ENCODE measurements at regions not wholly inside any gene's neighbourhood (a gene's known extent, or its start where the extent isn't known, plus 50 kb on each side); places are given as distances from the start of the nearest gene placed in this dataset.

DNA sequence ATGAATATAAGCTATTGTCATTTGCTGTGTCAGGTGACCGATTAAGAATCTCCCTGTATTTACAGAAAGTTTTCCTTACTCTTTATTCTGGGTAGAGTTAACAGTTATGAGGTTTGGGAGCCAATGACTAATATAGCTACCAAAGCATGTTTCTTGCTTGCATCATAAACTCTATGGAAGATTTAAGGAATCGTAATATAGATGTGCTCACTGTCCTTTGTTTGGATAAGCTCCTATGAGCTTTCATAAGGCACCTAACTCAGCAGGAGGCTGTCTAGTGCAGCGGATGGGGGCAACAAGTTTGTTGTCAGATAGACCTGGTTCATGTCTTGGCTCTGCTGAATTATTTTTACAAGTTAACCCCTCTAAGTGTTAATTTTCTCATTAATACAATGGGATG lies 75.0 kb upstream of the PAQR3 start (continued):
- TF ChIP-seq CBX8 (IDR thresholded peaks at IDR 0.05), result no peak
- no peak for TF ChIP-seq MAFK (IDR thresholded peaks at IDR 0.05; ENCODE audit: partially characterized antibody)

DNA sequence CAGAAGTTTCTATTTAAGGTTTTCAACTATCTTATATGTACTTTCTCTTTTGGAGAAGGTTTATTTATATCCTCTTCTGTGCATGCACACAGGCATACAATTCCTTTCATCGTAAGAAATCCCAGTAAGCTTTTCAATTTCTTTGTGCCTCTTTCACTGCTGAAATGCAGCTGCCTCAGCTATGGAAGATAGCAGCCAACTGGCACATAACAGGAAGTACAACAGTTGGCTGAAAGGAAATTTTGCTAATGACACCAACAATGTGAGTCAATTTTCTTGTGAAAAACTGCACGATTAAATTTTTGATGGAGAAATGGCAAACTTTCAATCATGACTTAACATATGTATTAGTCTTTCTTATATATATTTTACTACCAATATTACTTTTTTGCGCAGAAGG lies 74.5 kb upstream of the PAQR3 start:
- no peak for FAIRE-seq
- POLR2A ChIA-PET, result no interaction called here
- CTCF ChIA-PET, result no interaction called here
- H3K4me2 ChIP-seq, result no peak overlapping the region
- no peak overlapping the region for H3K27ac ChIP-seq
- TF ChIP-seq, protein P1, sequence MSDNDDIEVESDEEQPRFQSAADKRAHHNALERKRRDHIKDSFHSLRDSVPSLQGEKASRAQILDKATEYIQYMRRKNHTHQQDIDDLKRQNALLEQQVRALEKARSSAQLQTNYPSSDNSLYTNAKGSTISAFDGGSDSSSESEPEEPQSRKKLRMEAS (IDR thresholded peaks at IDR 0.05), result no peak
- TF ChIP-seq CEBPB (IDR thresholded peaks at IDR 0.05), result no peak
- no peak for TF ChIP-seq TFCP2L1 (CRISPR knock-in tag; IDR thresholded peaks at IDR 0.05)
- TF ChIP-seq POLR2AphosphoS2 (conservative IDR thresholded peaks at IDR 0.05; ENCODE audit: low read length), result no peak
- TF ChIP-seq RCOR1 (IDR thresholded peaks at IDR 0.05; ENCODE audit: low read depth, low read length), result no peak
- WGBS (ENCODE audit: missing lambda C conversion rate), result 35% methylated on average over 3 of the region's 3 CpGs
- H3K4me1 ChIP-seq, result no peaks in the 10 kb centered on the region
- no peaks in the 10 kb centered on the region for H3K9me3 ChIP-seq
- DNase-seq (ENCODE audit: low read depth in 1 of 2, low spot score in 1 of 2), result no peak
- ATAC-seq, result no peak
- no peak overlapping the region for H3K4me3 ChIP-seq

DNA sequence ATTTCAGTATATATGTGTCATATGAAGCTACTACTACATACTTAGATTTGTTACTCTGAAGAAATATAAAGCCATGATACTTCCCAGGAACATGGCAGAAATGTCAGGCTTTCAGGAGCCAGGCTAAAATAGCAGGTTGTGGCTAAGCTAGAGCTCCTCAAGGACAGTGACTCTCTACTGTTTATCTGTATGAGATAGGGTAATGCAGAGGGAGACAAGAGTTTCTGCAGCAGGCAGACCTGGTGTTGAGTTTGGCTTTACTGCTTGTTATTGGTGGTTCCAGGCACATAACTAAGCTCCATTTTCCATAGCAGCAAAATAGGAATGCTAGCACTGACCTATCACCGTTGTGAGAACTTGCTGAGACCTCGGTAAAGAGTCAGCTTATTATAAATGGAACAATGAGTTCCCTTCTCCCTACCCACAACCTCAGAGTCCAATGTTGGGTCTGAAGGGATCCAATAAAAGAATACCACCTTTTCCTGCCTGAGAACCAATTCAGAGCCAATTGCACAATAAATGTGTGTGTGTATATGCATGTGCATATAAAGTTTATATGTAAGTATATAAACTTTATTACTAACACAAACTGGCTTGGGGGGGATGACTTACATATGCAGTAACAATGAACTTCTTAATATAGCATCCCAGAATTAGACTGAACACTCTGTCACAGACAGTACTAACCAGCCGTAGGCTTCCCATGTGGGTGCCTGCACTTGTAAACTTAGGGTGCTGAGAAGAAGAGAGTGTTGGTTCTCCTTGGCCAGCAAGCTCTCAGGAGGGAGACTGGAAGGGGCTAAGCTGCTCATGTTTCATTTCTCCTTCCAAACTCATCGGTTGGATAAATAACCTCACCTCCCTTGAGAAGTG lies 51.9 kb upstream of the PAQR3 start:
- CTCF ChIA-PET, result interaction anchor here (1.1 kb wide), 1 partner anchor 38 kb away, joined by 3 read pairs; no protein-coding TSS in a partner anchor
- POLR2A ChIA-PET, result no interaction called here
- H3K27ac ChIP-seq, result no peak overlapping the region
- H3K9me3 ChIP-seq, result no peaks in the 10 kb centered on the region
- H3K4me2 ChIP-seq, result no peak overlapping the region
- WGBS (ENCODE audit: missing lambda C conversion rate), result 9% methylated on average over 4 of the region's 4 CpGs
- ATAC-seq (no peak), DNase-seq (ENCODE audit: low read depth in 1 of 2, low spot score in 1 of 2) (no peak), FAIRE-seq (no peak)
- no peak for TF ChIP-seq HDAC2 (IDR thresholded peaks at IDR 0.05)
- TF ChIP-seq RARB (CRISPR knock-in tag; IDR thresholded peaks at IDR 0.05), result no peak
- TF ChIP-seq, protein P2, sequence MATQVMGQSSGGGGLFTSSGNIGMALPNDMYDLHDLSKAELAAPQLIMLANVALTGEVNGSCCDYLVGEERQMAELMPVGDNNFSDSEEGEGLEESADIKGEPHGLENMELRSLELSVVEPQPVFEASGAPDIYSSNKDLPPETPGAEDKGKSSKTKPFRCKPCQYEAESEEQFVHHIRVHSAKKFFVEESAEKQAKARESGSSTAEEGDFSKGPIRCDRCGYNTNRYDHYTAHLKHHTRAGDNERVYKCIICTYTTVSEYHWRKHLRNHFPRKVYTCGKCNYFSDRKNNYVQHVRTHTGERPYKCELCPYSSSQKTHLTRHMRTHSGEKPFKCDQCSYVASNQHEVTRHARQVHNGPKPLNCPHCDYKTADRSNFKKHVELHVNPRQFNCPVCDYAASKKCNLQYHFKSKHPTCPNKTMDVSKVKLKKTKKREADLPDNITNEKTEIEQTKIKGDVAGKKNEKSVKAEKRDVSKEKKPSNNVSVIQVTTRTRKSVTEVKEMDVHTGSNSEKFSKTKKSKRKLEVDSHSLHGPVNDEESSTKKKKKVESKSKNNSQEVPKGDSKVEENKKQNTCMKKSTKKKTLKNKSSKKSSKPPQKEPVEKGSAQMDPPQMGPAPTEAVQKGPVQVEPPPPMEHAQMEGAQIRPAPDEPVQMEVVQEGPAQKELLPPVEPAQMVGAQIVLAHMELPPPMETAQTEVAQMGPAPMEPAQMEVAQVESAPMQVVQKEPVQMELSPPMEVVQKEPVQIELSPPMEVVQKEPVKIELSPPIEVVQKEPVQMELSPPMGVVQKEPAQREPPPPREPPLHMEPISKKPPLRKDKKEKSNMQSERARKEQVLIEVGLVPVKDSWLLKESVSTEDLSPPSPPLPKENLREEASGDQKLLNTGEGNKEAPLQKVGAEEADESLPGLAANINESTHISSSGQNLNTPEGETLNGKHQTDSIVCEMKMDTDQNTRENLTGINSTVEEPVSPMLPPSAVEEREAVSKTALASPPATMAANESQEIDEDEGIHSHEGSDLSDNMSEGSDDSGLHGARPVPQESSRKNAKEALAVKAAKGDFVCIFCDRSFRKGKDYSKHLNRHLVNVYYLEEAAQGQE (IDR thresholded peaks at IDR 0.05), result no peak
- TF ChIP-seq JUN (IDR thresholded peaks at IDR 0.05), result no peak
- TF ChIP-seq ESRRA (IDR thresholded peaks at IDR 0.05; ENCODE audit: borderline replicate concordance, low read length), result no peak
- TF ChIP-seq KDM1A (IDR thresholded peaks at IDR 0.05; ENCODE audit: low read depth), result no peak
- H3K4me1 ChIP-seq, result no peaks in the 10 kb centered on the region
- H3K4me3 ChIP-seq, result no peak overlapping the region

DNA sequence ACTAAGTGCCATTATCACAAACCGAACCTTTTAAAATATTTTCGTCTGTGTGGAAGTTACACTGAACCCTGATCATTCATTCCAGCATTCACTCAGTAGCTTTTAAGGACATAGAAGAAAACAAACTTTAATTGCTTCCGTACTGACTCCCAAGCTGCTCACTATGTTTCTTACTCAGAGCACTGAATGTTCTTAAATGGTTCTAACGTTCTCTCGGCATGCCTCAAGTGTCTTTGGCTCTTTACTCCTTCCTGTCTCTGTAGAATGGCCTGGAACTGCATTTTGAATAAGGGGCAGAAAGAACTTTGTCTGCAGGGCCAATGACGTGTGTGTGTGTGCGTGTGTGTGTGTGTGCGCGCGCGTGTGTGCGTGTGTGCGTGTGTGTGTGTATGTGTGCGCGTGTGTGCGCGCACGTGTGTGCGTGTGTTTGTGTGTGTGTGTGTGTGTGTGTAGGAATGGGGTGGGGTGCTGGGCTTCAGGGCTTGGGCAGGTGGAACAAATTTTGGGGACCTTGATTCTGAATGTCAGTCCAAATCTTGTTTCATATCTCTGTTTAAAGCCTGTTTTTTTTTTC lies 50.5 kb upstream of the PAQR3 start:
- Histone ChIP-seq H3K27ac (no peak overlapping the region), H3K4me3 (no peak overlapping the region), H3K9me3 (no peaks in the 10 kb centered on the region), H3K4me2 (no peak overlapping the region), H3K4me1 (no peaks in the 10 kb centered on the region)
- WGBS (ENCODE audit: missing lambda C conversion rate), result 47% methylated on average over 13 of the region's 19 CpGs
- ChIA-PET POLR2A (no interaction called here), CTCF (no interaction called here)
- DNase-seq (ENCODE audit: low read depth in 1 of 2, low spot score in 1 of 2) (no peak), ATAC-seq (no peak), FAIRE-seq (no peak)
- TF ChIP-seq ZFP36 (IDR thresholded peaks at IDR 0.05; ENCODE audit: borderline replicate concordance, partially characterized antibody), result no peak

All from A549 (cell line).